Duodenal mucosa (tissue), 2 donors: ENCODE measurements at regions not wholly inside any gene's neighbourhood (a gene's known extent, or its start where the extent isn't known, plus 50 kb on each side); places are given as distances from the start of the nearest gene placed in this dataset.
"Not testable (repeated sequence)": the region's sequence is repeated elsewhere in the genome, so short reads cannot be mapped to it uniquely, and the experiment has no call there.

Experiments used
- H3K27ac ChIP-seq: one replicate; pipeline ENCODE4 v1.7.0; 2013; ENCODE audit warnings: low read depth, low read length
- H3K27me3 ChIP-seq, 2 donors: one replicate each; pipeline ENCODE4 v1.7.0; 2013; ENCODE audit warnings: low read length in 2 of 2, control low read depth in 1 of 2; ENCODE audit not compliant: insufficient read depth in 2 of 2, control insufficient read depth in 1 of 2
- H3K36me3 ChIP-seq, 2 donors: one replicate each; pipeline ENCODE4 v1.7.0; 2013; ENCODE audit warnings: low read length in 2 of 2, control low read depth in 1 of 2; ENCODE audit not compliant: insufficient read depth in 2 of 2, control insufficient read depth in 1 of 2
- H3K4me1 ChIP-seq, 2 donors: one replicate each; pipeline ENCODE4 v1.7.0; 2013; ENCODE audit warnings: low read length in 2 of 2, control low read depth in 1 of 2; ENCODE audit not compliant: insufficient read depth in 2 of 2, control insufficient read depth in 1 of 2
- H3K4me3 ChIP-seq, 2 donors: one replicate each; pipeline ENCODE4 v1.7.0; 2013; ENCODE audit warnings: low read length in 2 of 2, low read depth in 1 of 2
- H3K9ac ChIP-seq, 2 donors: one replicate each; pipeline ENCODE4 v1.7.0; 2013; ENCODE audit warnings: low read length in 2 of 2, low read depth in 1 of 2
- H3K9me3 ChIP-seq, 2 donors: one replicate each; pipeline ENCODE4 v1.7.0; 2013; ENCODE audit warnings: low read length in 2 of 2, control low read depth in 1 of 2; ENCODE audit not compliant: control insufficient read depth in 1 of 2

DNA sequence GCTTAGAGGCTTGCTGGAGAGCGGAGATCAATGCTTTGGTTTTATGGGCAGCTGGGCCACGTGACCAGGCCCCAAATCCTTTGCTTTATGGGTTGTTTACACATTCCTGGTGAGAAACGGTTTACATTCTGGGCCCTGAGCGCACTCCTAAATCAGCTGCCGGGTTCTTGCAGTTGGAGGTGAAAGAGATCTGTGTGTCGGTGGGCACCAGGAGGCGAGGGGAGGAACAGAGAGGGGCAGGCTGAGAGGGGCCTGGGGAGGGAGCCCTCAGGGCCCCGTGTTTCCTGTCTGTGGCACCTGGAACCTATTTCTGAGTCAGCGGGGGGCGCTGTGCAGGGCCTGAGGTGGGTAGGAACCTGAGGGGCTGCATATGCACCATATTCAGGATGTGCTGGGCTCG lies 63.5 kb upstream of the HAND1 start:
- Histone ChIP-seq H3K9ac (no peak overlapping the region), H3K36me3 (no peaks in the 10 kb centered on the region), H3K27me3 (peaks cover 6 to 7% of the 10 kb centered on the region in 2 donors), H3K27ac (no peak overlapping the region), H3K4me3 (no peak overlapping the region), H3K9me3 (no peaks in the 10 kb centered on the region), H3K4me1 (no peaks in the 10 kb centered on the region)

DNA sequence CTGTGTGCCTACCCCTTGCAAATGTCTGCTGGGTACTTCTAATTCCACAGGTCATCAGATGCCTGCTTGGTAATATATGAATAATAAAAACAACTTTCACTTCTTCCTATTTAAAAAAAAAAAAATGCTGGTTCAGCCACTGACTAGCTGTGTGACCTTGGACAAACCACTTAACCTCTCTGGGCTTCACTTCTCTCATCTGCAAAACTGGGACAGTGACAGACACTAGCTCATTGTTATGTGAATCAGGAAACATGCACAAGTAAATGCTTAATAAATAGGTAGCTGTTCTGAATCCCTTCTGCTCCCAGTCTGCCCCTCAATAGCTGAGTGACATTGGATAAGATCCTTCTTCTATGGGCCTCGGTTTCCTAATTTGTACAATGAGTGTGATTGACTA lies 62.6 kb upstream of the HAND1 start:
- Histone ChIP-seq H3K9me3 (no peaks in the 10 kb centered on the region), H3K4me1 (no peaks in the 10 kb centered on the region), H3K27me3 (peaks cover 6 to 9% of the 10 kb centered on the region in 2 donors), H3K36me3 (no peaks in the 10 kb centered on the region), H3K27ac (no peak overlapping the region), H3K4me3 (no peak overlapping the region), H3K9ac (no peak overlapping the region)

DNA sequence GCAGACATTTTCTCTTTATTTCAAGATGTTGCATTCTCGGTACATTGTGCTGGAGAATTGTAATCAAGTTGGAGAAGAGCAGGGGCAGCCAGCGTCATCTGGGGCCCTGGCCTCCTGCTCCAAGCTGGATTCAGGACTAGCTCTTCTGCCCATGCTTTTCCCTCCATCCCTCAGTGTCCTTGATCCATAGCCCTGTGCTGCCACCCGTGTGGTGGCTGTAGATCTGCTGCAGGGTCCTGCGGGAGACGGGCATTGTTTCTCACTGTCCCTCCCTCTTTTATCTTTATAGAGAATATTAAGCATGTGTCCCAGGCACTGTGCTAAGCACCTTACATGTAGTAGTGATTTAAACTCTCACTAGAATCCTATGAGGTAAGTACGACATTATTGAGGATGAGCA lies 60.5 kb upstream of the HAND1 start:
- Histone ChIP-seq H3K27me3 (peaks cover 6 to 10% of the 10 kb centered on the region in 2 donors), H3K27ac (no peak overlapping the region), H3K4me3 (no peak overlapping the region), H3K36me3 (no peaks in the 10 kb centered on the region), H3K9ac (no peak overlapping the region), H3K9me3 (no peaks in the 10 kb centered on the region), H3K4me1 (no peaks in the 10 kb centered on the region)

DNA sequence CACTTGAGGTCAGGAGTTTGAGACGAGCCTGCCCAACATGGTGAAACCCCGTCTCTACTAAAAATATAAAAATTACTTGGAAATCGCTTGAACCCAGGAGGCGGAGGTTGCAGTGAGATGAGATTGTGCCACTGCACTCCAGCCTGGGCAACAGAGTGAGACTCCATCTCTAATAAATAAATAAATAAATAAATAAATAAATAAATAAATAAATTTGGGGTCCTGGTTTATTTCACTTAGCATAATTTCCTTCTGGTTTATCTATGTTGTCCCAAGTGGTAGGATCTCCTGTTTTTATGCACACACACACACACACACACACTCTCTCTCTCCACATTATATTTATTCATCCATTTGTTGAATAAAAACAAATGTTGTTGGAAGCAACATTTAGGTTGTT lies 58.4 kb upstream of the HAND1 start:
- H3K4me3 ChIP-seq, H3K9me3 ChIP-seq, H3K27me3 ChIP-seq: not testable (repeated sequence)

DNA sequence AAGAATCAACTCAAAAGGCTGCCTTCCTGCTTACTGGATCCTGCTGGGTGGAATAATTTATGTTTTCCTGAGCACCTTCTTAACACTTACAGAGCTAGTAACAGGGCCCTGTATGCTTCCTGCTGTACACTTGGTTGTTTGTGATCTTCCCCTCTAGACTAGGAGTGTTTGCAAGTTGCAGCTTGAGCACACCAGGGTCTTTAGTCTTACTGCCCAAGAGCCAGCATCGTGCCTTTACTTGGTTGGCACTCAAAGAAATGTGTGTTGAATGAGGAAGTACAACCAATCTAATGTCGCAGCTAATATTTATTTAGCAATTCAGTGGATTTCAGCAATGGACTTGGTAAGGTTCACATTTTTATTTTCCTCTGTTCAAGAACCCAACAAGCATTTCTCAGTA lies 57.5 kb upstream of the HAND1 start:
- no peak overlapping the region for H3K9ac ChIP-seq
- no peaks in the 10 kb centered on the region for H3K4me1 ChIP-seq
- H3K9me3 ChIP-seq: no peaks in the 10 kb centered on the region
- no peak overlapping the region for H3K27ac ChIP-seq
- no peak overlapping the region for H3K4me3 ChIP-seq
- no peaks in the 10 kb centered on the region for H3K36me3 ChIP-seq
- peaks cover 3 to 7% of the 10 kb centered on the region in 2 donors for H3K27me3 ChIP-seq

More for the DNA sequence above, 58.4 kb upstream of the HAND1 start:
- not testable (repeated sequence) for H3K4me1 ChIP-seq, H3K9ac ChIP-seq, H3K36me3 ChIP-seq, H3K27ac ChIP-seq

DNA sequence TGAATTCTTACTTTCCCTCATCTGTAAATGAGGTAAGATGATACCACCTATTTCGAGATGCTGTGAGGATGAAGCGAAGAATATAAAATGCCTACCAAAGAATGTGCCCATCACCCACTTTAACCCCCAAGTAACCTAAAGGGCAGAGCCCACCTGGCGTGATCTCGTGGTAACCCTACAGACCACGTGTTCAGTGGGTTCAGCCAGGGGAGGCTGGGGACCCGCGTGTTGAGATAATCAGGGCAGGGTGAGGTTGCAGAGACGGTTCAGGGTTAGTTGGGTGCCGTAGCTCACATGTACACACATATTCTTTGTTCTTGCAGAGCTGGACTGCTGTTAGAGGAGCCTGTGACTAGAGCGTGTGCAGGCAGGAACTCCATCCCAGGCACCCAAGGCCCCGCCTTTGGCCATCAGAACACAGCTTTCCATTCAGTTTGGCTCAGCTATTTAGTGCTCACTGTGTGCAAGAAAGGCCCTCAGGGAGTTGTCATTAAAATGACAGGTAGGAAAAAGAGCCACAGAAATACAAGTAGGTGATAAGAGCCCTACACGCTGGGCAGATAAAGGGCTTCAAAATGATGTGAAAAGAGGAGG lies 56.5 kb upstream of the HAND1 start:
- H3K9ac ChIP-seq: no peak overlapping the region
- H3K4me3 ChIP-seq: no peak overlapping the region
- H3K36me3 ChIP-seq: no peaks in the 10 kb centered on the region
- H3K27me3 ChIP-seq: peaks cover 3 to 7% of the 10 kb centered on the region in 2 donors
- H3K4me1 ChIP-seq: no peaks in the 10 kb centered on the region
- H3K9me3 ChIP-seq: no peaks in the 10 kb centered on the region
- no peak overlapping the region for H3K27ac ChIP-seq

DNA sequence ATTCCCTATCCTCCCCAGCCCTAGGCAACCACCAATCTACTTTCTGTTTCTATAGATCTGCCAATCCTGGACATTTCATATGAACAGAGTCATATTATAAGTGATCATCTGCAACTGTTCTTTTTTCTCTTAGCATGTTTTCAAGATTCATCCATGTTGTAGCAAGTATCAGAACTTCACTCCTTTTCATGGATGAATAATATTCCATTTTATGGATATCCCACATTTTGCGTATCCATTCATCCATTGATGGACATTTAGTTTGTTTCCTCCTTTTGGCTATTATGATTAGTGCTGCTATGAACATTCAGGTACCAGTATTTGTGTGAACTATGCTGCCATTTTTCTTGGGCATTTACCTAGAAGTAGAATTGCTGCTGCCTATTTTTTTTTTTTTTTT lies 51.3 kb upstream of the HAND1 start:
- Histone ChIP-seq H3K9ac (no peak overlapping the region), H3K9me3 (no peaks in the 10 kb centered on the region), H3K27ac (no peak overlapping the region), H3K4me1 (no peaks in the 10 kb centered on the region), H3K4me3 (no peak overlapping the region), H3K36me3 (no peaks in the 10 kb centered on the region), H3K27me3 (peaks cover 0 to 8% of the 10 kb centered on the region in 2 donors)

DNA sequence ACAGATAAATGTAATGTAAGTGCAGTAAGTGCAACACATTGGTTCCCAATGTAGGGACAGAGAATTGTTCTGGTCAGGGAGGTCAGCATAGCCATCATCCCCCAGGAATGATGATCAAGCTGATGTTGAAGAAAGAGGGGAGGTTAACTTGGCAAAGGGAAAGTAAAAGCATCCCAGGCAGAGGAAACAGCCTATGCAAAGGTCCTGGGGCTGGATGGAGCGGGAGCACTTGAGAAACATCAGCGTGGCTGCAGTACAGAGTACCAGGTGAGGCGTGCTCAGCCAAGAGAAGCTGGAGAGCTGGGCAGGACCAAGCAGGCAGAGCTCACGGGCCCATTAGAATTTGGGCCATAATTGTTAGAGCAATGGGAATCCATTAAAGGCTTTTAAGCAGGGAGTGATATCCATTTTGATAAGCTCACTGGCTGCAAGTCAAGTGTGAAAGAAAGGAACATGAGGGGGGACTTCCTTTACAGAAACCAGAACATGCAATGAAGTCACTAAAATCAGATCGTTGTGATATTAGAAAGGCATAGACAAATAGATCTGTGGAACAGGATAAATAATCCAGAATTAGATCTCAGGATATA lies 50.1 kb upstream of the HAND1 start:
- H3K36me3 ChIP-seq: no peaks in the 10 kb centered on the region
- H3K9ac ChIP-seq: no peak overlapping the region
- no peaks in the 10 kb centered on the region for H3K4me1 ChIP-seq
- peaks cover 0 to 8% of the 10 kb centered on the region in 2 donors for H3K27me3 ChIP-seq
- H3K9me3 ChIP-seq: no peaks in the 10 kb centered on the region
- no peak overlapping the region for H3K4me3 ChIP-seq
- no peak overlapping the region for H3K27ac ChIP-seq
